Neutrophil (primary cell): ENCODE measurements at regions not wholly inside any gene's neighbourhood (a gene's known extent, or its start where the extent isn't known, plus 50 kb on each side); places are given as distances from the start of the nearest gene placed in this dataset.

Experiments
- H3K27ac ChIP-seq: fragments of 200-600 bp; sonication (generic); 2 replicates; pipeline ENCODE4 v1.5.1; 2016; ENCODE audit warnings: mild to moderate bottlenecking, moderate library complexity
- H3K27me3 ChIP-seq: fragments of 200-600 bp; sonication (generic); 2 replicates; pipeline ENCODE4 v1.6.0; 2016; ENCODE audit warnings: mild to moderate bottlenecking
- H3K36me3 ChIP-seq: fragments of 200-600 bp; sonication (generic); 2 replicates; pipeline ENCODE4 v1.5.1; 2017
- H3K4me1 ChIP-seq, 2 experiments: fragments of 200-600 bp in 1 of 2; sonication (generic) in 1 of 2; 1 replicate in 1 of 2; 2 replicates in 1 of 2; pipeline versions ENCODE4 v1.5.1 to v1.6.1; 2013 to 2016; ENCODE audit warnings: low read depth in 1 of 2, low read length in 1 of 2, mild to moderate bottlenecking in 1 of 2, moderate library complexity in 1 of 2; ENCODE audit not compliant: control insufficient read depth in 1 of 2, insufficient read depth in 1 of 2
- H3K4me3 ChIP-seq, 2 experiments: fragments of 200-600 bp in 1 of 2; sonication (generic) in 1 of 2; 1 replicate in 1 of 2; 2 replicates in 1 of 2; pipeline ENCODE4 v1.5.1; 2013 to 2016; ENCODE audit warnings: low read depth in 1 of 2, low read length in 1 of 2, mild to moderate bottlenecking in 1 of 2, moderate library complexity in 1 of 2
- H3K9me3 ChIP-seq: fragments of 200-600 bp; sonication (generic); 2 replicates; pipeline ENCODE4 v1.5.1; 2016
- TF ChIP-seq, protein P1 (sequence below): fragments of 200-600 bp; sonication (generic); IDR thresholded peaks from 2 replicates; pipeline ENCODE4 v1.5.1; 2016; ENCODE audit warnings: antibody characterized with exemption

GRCh38 chr5:101663543-101663942 lies 632.5 kb downstream of the SLCO4C1 start:
- H3K4me3 ChIP-seq = no peak overlapping the region
- H3K36me3 ChIP-seq = no peaks in the 10 kb centered on the region
- TF ChIP-seq, protein P1, sequence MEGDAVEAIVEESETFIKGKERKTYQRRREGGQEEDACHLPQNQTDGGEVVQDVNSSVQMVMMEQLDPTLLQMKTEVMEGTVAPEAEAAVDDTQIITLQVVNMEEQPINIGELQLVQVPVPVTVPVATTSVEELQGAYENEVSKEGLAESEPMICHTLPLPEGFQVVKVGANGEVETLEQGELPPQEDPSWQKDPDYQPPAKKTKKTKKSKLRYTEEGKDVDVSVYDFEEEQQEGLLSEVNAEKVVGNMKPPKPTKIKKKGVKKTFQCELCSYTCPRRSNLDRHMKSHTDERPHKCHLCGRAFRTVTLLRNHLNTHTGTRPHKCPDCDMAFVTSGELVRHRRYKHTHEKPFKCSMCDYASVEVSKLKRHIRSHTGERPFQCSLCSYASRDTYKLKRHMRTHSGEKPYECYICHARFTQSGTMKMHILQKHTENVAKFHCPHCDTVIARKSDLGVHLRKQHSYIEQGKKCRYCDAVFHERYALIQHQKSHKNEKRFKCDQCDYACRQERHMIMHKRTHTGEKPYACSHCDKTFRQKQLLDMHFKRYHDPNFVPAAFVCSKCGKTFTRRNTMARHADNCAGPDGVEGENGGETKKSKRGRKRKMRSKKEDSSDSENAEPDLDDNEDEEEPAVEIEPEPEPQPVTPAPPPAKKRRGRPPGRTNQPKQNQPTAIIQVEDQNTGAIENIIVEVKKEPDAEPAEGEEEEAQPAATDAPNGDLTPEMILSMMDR = no peak
- no peaks in the 10 kb centered on the region for H3K4me1 ChIP-seq
- no peaks in the 10 kb centered on the region for H3K9me3 ChIP-seq
- no peaks in the 10 kb centered on the region for H3K27me3 ChIP-seq
- H3K27ac ChIP-seq = no peak overlapping the region

DNA sequence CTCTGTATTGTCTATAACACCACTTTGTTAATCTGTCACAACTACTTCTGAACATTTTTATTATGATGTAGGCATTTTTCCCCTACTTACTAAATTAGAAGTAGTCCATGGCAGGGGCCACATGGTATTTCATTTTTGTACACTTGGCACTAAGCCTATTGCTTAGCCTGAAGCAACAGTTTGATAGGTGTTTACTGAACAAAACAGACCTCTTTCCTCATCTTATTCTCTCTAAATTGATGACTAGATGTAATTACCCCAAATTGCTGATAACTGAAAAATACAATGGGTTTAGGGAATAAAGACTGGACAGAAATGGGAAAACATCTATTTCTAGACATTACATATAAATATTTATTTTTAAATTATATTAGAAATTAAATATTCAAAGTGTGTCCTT lies 633.8 kb downstream of the SLCO4C1 start:
- Histone ChIP-seq H3K4me1 (no peaks in the 10 kb centered on the region), H3K27me3 (no peaks in the 10 kb centered on the region), H3K9me3 (no peaks in the 10 kb centered on the region), H3K27ac (no peak overlapping the region), H3K36me3 (no peaks in the 10 kb centered on the region), H3K4me3 (no peak overlapping the region)
- TF ChIP-seq, protein P1 = no peak

GRCh38 chr5:101658433-101658832 lies 637.7 kb downstream of the SLCO4C1 start:
- no peaks in the 10 kb centered on the region for H3K4me1 ChIP-seq
- TF ChIP-seq, protein P1 = no peak
- H3K27me3 ChIP-seq = no peaks in the 10 kb centered on the region
- H3K27ac ChIP-seq = no peak overlapping the region
- H3K36me3 ChIP-seq = no peaks in the 10 kb centered on the region
- no peaks in the 10 kb centered on the region for H3K9me3 ChIP-seq
- H3K4me3 ChIP-seq = no peak overlapping the region

- TF ChIP-seq, protein P1 = no peak
- H3K9me3 ChIP-seq = no peaks in the 10 kb centered on the region
- H3K27me3 ChIP-seq = no peaks in the 10 kb centered on the region
- no peak overlapping the region for H3K4me3 ChIP-seq
- no peaks in the 10 kb centered on the region for H3K36me3 ChIP-seq
- no peak overlapping the region for H3K27ac ChIP-seq
- no peaks in the 10 kb centered on the region for H3K4me1 ChIP-seq
These were observed 642.1 kb downstream of the SLCO4C1 start for GRCh38 chr5:101653996-101654395.

DNA sequence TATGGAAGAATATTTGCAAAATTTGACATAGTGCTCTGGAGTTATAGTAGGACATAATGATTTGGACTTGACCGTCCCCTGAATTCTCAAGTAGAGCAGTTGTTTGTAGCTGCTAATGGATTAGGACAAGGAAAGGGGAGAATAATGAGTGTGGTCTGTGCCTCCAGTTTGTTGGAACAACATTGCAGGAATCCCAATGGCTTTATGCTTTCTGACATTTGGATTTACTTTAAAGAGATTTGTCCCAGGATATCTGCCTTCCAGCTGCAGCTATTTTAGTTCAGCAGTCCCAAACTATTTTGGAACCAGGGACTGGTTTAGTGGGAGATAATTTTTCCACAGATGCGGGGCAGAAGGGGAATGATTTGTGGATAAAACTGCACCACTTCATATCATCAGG lies 648.2 kb downstream of the SLCO4C1 start:
- Histone ChIP-seq H3K27ac (no peak overlapping the region), H3K9me3 (no peaks in the 10 kb centered on the region), H3K4me3 (no peak overlapping the region), H3K4me1 (no peaks in the 10 kb centered on the region), H3K36me3 (no peaks in the 10 kb centered on the region), H3K27me3 (no peaks in the 10 kb centered on the region)
- TF ChIP-seq, protein P1 = no peak

GRCh38 chr5:101643794-101644193 lies 652.3 kb downstream of the SLCO4C1 start:
- no peak overlapping the region for H3K27ac ChIP-seq
- no peaks in the 10 kb centered on the region for H3K4me1 ChIP-seq
- H3K27me3 ChIP-seq = no peaks in the 10 kb centered on the region
- no peaks in the 10 kb centered on the region for H3K36me3 ChIP-seq
- H3K4me3 ChIP-seq = no peak overlapping the region
- TF ChIP-seq, protein P1 = no peak
- H3K9me3 ChIP-seq = no peaks in the 10 kb centered on the region
